SK-N-MC (cell line): ENCODE measurements at regions not wholly inside any gene's neighbourhood (a gene's known extent, or its start where the extent isn't known, plus 50 kb on each side); places are given as distances from the start of the nearest gene placed in this dataset.

Experiments used
- DNase-seq: peaks from one replicate; pipeline ENCODE4 v3.0.0-alpha.2; 2011; ENCODE audit warnings: low read depth, low spot score
- H3K27ac ChIP-seq: fragments of 200-600 bp; sonication (generic); 2 replicates; pipeline ENCODE4 v1.5.1; 2016; ENCODE audit warnings: mixed run types
- H3K36me3 ChIP-seq: fragments of 200-600 bp; sonication (generic); 2 replicates; pipeline ENCODE4 v1.6.1; 2017; ENCODE audit warnings: antibody characterized with exemption, low read length, mixed read lengths; ENCODE audit not compliant: insufficient read depth
- H3K4me3 ChIP-seq: fragments of 200-600 bp; sonication (generic); 2 replicates; pipeline ENCODE4 v1.5.1; 2016
- H3K9ac ChIP-seq: fragments of 200-600 bp; sonication (generic); 2 replicates; pipeline ENCODE4 v1.8.0; 2017; ENCODE audit warnings: mixed run types, mixed read lengths; ENCODE audit not compliant: insufficient read length
- H3K9me3 ChIP-seq: fragments of 200-600 bp; sonication (generic); 2 replicates; pipeline ENCODE4 v1.6.1; 2017; ENCODE audit warnings: low read depth, mild to moderate bottlenecking, antibody characterized with exemption, low read length, moderate library complexity, mixed read lengths
- EZH2 ChIP-seq: fragments of 200-600 bp; sonication (generic); IDR thresholded peaks from one replicate; pipeline ENCODE4 v1.6.1; 2017; ENCODE audit warnings: antibody characterized with exemption
- FOXP2 ChIP-seq: optimal IDR thresholded peaks from 2 replicates; pipeline ENCODE3; 2011; ENCODE audit warnings: mild to moderate bottlenecking, moderate library complexity; ENCODE audit not compliant: insufficient read depth; ENCODE audit errors: extremely low read length, control extremely low read depth
- POLR2AphosphoS5 ChIP-seq: IDR thresholded peaks from 2 replicates; pipeline ENCODE4 v1.6.1; 2012; ENCODE audit warnings: mild to moderate bottlenecking, low read depth, low read length, borderline replicate concordance

- no peak for DNase-seq
- Histone ChIP-seq H3K36me3 (no peaks in the 10 kb centered on the region), H3K9me3 (no peaks in the 10 kb centered on the region), H3K27ac (no peak overlapping the region), H3K9ac (no peak overlapping the region), H3K4me3 (no peak overlapping the region)
- TF ChIP-seq POLR2AphosphoS5 (no peak), EZH2 (no peak), FOXP2 (no peak)
These were observed 100.4 kb upstream of the GPC1 start for GRCh38 chr2:240335061-240335460.

- no peaks in the 10 kb centered on the region for H3K9me3 ChIP-seq
- no peak overlapping the region for H3K4me3 ChIP-seq
- H3K27ac ChIP-seq = no peak overlapping the region
- TF ChIP-seq FOXP2 (no peak), POLR2AphosphoS5 (no peak), EZH2 (no peak)
- DNase-seq = no peak
- H3K9ac ChIP-seq = no peak overlapping the region
- H3K36me3 ChIP-seq = no peaks in the 10 kb centered on the region
These were observed 98.5 kb upstream of the GPC1 start for GRCh38 chr2:240336820-240337427.

GRCh38 chr2:240338274-240338673 lies 97.2 kb upstream of the GPC1 start:
- Histone ChIP-seq H3K36me3 (no peaks in the 10 kb centered on the region), H3K9ac (no peak overlapping the region), H3K4me3 (no peak overlapping the region), H3K27ac (no peak overlapping the region), H3K9me3 (no peaks in the 10 kb centered on the region)
- TF ChIP-seq EZH2 (no peak), FOXP2 (no peak), POLR2AphosphoS5 (no peak)
- no peak for DNase-seq

- no peak for DNase-seq
- no peaks in the 10 kb centered on the region for H3K9me3 ChIP-seq
- H3K36me3 ChIP-seq = no peaks in the 10 kb centered on the region
- no peak overlapping the region for H3K4me3 ChIP-seq
- TF ChIP-seq POLR2AphosphoS5 (no peak), EZH2 (no peak), FOXP2 (no peak)
- no peak overlapping the region for H3K9ac ChIP-seq
- H3K27ac ChIP-seq = no peak overlapping the region
These were observed 95.8 kb upstream of the GPC1 start for GRCh38 chr2:240339411-240340360.

DNA sequence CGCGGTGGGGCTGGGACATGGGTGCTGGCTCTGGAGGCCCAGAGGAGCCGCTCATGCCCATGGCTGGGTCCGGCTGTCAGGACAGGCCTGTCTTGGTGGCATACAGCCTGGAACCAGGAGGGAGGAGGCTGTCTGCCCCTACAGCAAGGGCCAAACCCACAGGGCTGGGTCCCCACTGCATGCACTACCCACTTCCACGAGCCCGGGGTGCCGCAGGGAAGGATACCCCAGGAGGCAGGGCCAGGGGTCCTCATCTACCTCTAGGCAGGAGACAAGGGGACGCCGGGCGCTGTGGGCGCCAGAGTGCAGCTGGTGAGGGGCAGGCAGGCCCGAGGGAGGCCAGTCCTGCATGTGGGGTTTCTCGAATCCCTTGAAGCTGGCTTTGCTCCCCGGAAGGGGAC lies 95.1 kb upstream of the GPC1 start:
- Histone ChIP-seq H3K9ac (no peak overlapping the region), H3K27ac (no peak overlapping the region)
- no peak for DNase-seq

DNA sequence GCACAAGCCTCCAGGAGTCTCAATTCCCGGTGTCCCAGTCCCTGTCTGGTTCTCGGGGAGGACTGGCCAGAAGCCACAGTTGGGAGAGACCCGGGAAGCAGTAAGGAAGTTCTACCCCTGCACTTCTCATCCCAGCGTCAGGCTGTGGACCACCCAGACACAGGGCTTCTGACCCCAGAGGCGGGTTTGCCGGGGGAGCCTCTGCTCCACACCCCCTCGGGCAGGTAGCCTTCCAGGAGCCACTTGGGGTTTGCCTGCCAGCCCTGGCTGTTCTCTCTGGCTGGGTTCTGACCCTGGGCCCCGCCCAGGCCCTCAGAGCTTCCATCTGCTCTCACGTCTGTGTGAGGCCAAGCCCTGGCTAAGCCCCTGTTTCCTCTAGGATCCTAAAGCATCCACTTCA lies 94.4 kb upstream of the GPC1 start:
- no peak for DNase-seq
- Histone ChIP-seq H3K27ac (no peak overlapping the region), H3K36me3 (no peaks in the 10 kb centered on the region), H3K9me3 (no peaks in the 10 kb centered on the region), H3K4me3 (no peak overlapping the region), H3K9ac (no peak overlapping the region)
- TF ChIP-seq FOXP2 = no peak
- TF ChIP-seq EZH2 = no peak
- no peak for TF ChIP-seq POLR2AphosphoS5

More for the DNA sequence above, 95.1 kb upstream of the GPC1 start:
- Histone ChIP-seq H3K9me3 (no peaks in the 10 kb centered on the region), H3K36me3 (no peaks in the 10 kb centered on the region), H3K4me3 (no peak overlapping the region)
- no peak for TF ChIP-seq POLR2AphosphoS5
- TF ChIP-seq EZH2 = no peak
- no peak for TF ChIP-seq FOXP2

GRCh38 chr2:240343548-240343947 lies 91.9 kb upstream of the GPC1 start:
- no peak overlapping the region for H3K27ac ChIP-seq
- DNase-seq = no peak
- H3K4me3 ChIP-seq = no peak overlapping the region
- TF ChIP-seq FOXP2 (no peak), POLR2AphosphoS5 (no peak), EZH2 (no peak)
- no peak overlapping the region for H3K9ac ChIP-seq
- no peaks in the 10 kb centered on the region for H3K9me3 ChIP-seq
- H3K36me3 ChIP-seq = no peaks in the 10 kb centered on the region

DNA sequence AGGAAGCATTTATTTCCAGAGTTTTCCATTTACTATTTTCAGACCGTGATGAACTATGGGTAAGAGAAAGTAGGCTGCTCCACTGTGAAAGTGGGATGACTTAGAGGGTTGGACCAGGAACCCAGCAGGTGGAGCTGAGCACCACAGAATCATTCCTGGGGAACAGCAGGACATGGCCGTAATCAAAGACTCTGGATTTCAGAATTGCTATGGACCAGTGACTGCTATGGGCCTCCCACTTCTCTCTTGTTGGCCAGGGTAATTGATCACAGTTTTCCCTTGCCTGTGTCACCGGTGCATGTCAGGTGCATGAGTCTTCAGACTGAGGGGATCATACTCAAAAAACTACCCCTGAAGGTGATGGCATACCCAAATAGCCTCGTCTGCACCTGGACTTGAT lies 90.6 kb upstream of the GPC1 start:
- no peaks in the 10 kb centered on the region for H3K9me3 ChIP-seq
- H3K36me3 ChIP-seq = no peaks in the 10 kb centered on the region
- no peak for DNase-seq
- no peak overlapping the region for H3K9ac ChIP-seq
- H3K27ac ChIP-seq = no peak overlapping the region
- no peak overlapping the region for H3K4me3 ChIP-seq
- TF ChIP-seq FOXP2 (no peak), POLR2AphosphoS5 (no peak), EZH2 (no peak)
